H1 (cell line): ENCODE measurements at regions not wholly inside any gene's neighbourhood (a gene's known extent, or its start where the extent isn't known, plus 50 kb on each side); places are given as distances from the start of the nearest gene placed in this dataset.

Experiments used
- CTCF ChIA-PET: fragments of 300-600 bp; sonication (Branson Sonifier 250); formaldehyde crosslinking; loops from one replicate; lab custom pipeline; 2021; ENCODE audit not compliant: partially characterized antibody; lab: Charles Lee
- POLR2A ChIA-PET: fragments of 300-600 bp; sonication (Branson Sonifier 250); formaldehyde crosslinking; loops from one replicate; lab custom pipeline; 2021; ENCODE audit warnings: inconsistent platforms; ENCODE audit not compliant: partially characterized antibody; lab: Charles Lee
- DNase-seq, 2 experiments: peaks; one replicate each; pipeline versions ENCODE4 v3.0.0 to v3.0.0-alpha.2; 2010 to 2022; ENCODE audit warnings: low spot score in 2 of 2, low read depth in 1 of 2, mixed read lengths in 1 of 2
- FAIRE-seq: peaks from 2 replicates; lab custom pipeline; 2011; peaks lifted over from hg19 to GRCh38; lab: Jason Lieb, UNC
- H2AFZ ChIP-seq: 2 replicates; pipeline ENCODE4 v1.8.1; 2012; ENCODE audit warnings: low read length, inconsistent platforms
- H2AK5ac ChIP-seq: 2 replicates; pipeline ENCODE4 v1.6.1; 2013; ENCODE audit warnings: low read depth, low read length
- H2BK120ac ChIP-seq: replicated peaks from 2 replicates; pipeline ENCODE3; 2013; ENCODE audit warnings: low read depth, low read length, inconsistent platforms
- H2BK12ac ChIP-seq: 2 replicates; pipeline ENCODE4 v1.6.1; 2013; ENCODE audit warnings: low read depth, low read length
- H2BK15ac ChIP-seq: 2 replicates; pipeline ENCODE4 v1.6.1; 2013; ENCODE audit warnings: low read length
- H2BK20ac ChIP-seq: 2 replicates; pipeline ENCODE4 v1.6.1; 2013; ENCODE audit warnings: low read length
- H2BK5ac ChIP-seq: 2 replicates; pipeline ENCODE4 v1.6.1; 2013; ENCODE audit warnings: low read depth, low read length
- H3K14ac ChIP-seq: 2 replicates; pipeline ENCODE4 v1.6.1; 2013; ENCODE audit warnings: inconsistent platforms; ENCODE audit not compliant: insufficient read length
- H3K18ac ChIP-seq: 2 replicates; pipeline ENCODE4 v1.6.1; 2013; ENCODE audit warnings: low read length; ENCODE audit errors: extremely low read depth
- H3K23ac ChIP-seq: 2 replicates; pipeline ENCODE4 v1.6.1; 2013; ENCODE audit warnings: inconsistent platforms; ENCODE audit not compliant: insufficient read length
- H3K23me2 ChIP-seq: 2 replicates; pipeline ENCODE4 v1.6.1; 2013; ENCODE audit warnings: low read depth, low read length
- H3K27ac ChIP-seq: 2 replicates; pipeline ENCODE4 v1.6.1; 2011; ENCODE audit warnings: low read depth, low read length, inconsistent platforms
- H3K27me3 ChIP-seq, 4 experiments: replicated peaks in 1 of 4; 1 replicate in 1 of 4; 2 replicates in 3 of 4; pipeline versions ENCODE4 v1.6.1 to v1.8.1; 2011 to 2013; ENCODE audit warnings: low read length in 3 of 4, mild to moderate bottlenecking in 3 of 4, inconsistent platforms in 2 of 4, mixed read lengths in 2 of 4, moderate library complexity in 1 of 4; ENCODE audit not compliant: control insufficient read depth in 3 of 4, insufficient read depth in 3 of 4; ENCODE audit errors: extremely low read depth in 1 of 4
- H3K36me3 ChIP-seq, 4 experiments: 2 replicates each; pipeline versions ENCODE4 v1.6.1 to v1.8.1; 2011 to 2013; ENCODE audit warnings: mild to moderate bottlenecking in 4 of 4, low read length in 3 of 4, moderate library complexity in 2 of 4, control low read depth in 1 of 4, inconsistent platforms in 1 of 4; ENCODE audit not compliant: insufficient read depth in 4 of 4, control insufficient read depth in 2 of 4
- H3K4ac ChIP-seq: replicated peaks from 2 replicates; pipeline ENCODE3; 2013; ENCODE audit warnings: low read length, low read depth, mixed read lengths, inconsistent platforms; ENCODE audit not compliant: insufficient read length
- H3K4me1 ChIP-seq, 4 experiments: replicated peaks in 1 of 4; 1 replicate in 1 of 4; 2 replicates in 3 of 4; pipeline versions ENCODE4 v1.6.1 to v1.8.1; 2011 to 2013; ENCODE audit warnings: low read length in 3 of 4, inconsistent platforms in 2 of 4, mixed read lengths in 1 of 4; ENCODE audit not compliant: insufficient read depth in 4 of 4, control insufficient read depth in 3 of 4
- H3K4me2 ChIP-seq, 2 experiments: 2 replicates each; pipeline versions ENCODE4 v1.6.1 to v1.8.1; 2011 to 2013; ENCODE audit warnings: low read depth in 2 of 2, low read length in 2 of 2, control low read depth in 1 of 2, inconsistent platforms in 1 of 2, mild to moderate bottlenecking in 1 of 2; ENCODE audit not compliant: insufficient read depth in 1 of 2
- H3K4me3 ChIP-seq, 4 experiments: fragments of 200-600, 300-600 bp in 1 of 4; sonication (generic), shearing (Covaris generic), sonication (Bioruptor Twin) in 1 of 4; 2 replicates each; pipeline versions ENCODE4 v1.5.1 to v1.8.1; 2011 to 2016; ENCODE audit warnings: low read length in 4 of 4, low read depth in 3 of 4, control low read depth in 2 of 4, inconsistent platforms in 2 of 4, mild to moderate bottlenecking in 2 of 4, mixed read lengths in 1 of 4, moderate library complexity in 1 of 4; ENCODE audit not compliant: insufficient read depth in 2 of 4; ENCODE audit errors: extremely low read depth in 1 of 4
- H3K56ac ChIP-seq: replicated peaks from 2 replicates; pipeline ENCODE3; 2013; ENCODE audit warnings: low read depth, mild to moderate bottlenecking, mixed read lengths, low read length, inconsistent platforms; ENCODE audit not compliant: insufficient read length
- H3K79me1 ChIP-seq: 2 replicates; pipeline ENCODE4 v1.6.1; 2013; ENCODE audit warnings: low read depth, low read length, control low read depth
- H3K79me2 ChIP-seq, 2 experiments: 2 replicates each; pipeline versions ENCODE4 v1.6.1 to v1.8.1; 2012 to 2013; ENCODE audit warnings: low read length in 2 of 2, mild to moderate bottlenecking in 2 of 2, inconsistent platforms in 1 of 2; ENCODE audit not compliant: insufficient read depth in 2 of 2, control insufficient read depth in 1 of 2
- H3K9ac ChIP-seq, 4 experiments: replicated peaks in 1 of 4; 1 replicate in 1 of 4; 2 replicates in 3 of 4; pipeline versions ENCODE4 v1.6.1 to v1.8.1; 2011 to 2013; ENCODE audit warnings: low read depth in 3 of 4, low read length in 3 of 4, control low read depth in 2 of 4, mild to moderate bottlenecking in 2 of 4, moderate library complexity in 2 of 4, inconsistent platforms in 1 of 4; ENCODE audit errors: extremely low read depth in 1 of 4
- H3K9me3 ChIP-seq, 2 experiments: 2 replicates each; pipeline versions ENCODE4 v1.6.1 to v1.8.1; 2012 to 2013; ENCODE audit warnings: mild to moderate bottlenecking in 2 of 2, moderate library complexity in 2 of 2, control low read depth in 1 of 2, inconsistent platforms in 1 of 2, low read depth in 1 of 2, low read length in 1 of 2, mixed read lengths in 1 of 2; ENCODE audit not compliant: insufficient read depth in 2 of 2
- H4K20me1 ChIP-seq, 2 experiments: replicated peaks in 1 of 2; 2 replicates each; pipeline versions ENCODE3 to v1.8.1; 2011 to 2013; ENCODE audit warnings: inconsistent platforms in 2 of 2, low read length in 2 of 2, mild to moderate bottlenecking in 1 of 2; ENCODE audit not compliant: insufficient read depth in 2 of 2, control insufficient read depth in 1 of 2
- H4K5ac ChIP-seq: 2 replicates; pipeline ENCODE4 v1.6.1; 2013; ENCODE audit warnings: low read length, low read depth, mixed read lengths, inconsistent platforms; ENCODE audit not compliant: insufficient read length
- H4K8ac ChIP-seq: 2 replicates; pipeline ENCODE4 v1.8.0; 2013; ENCODE audit warnings: mild to moderate bottlenecking, moderate library complexity, low read length, inconsistent platforms; ENCODE audit not compliant: insufficient read depth; ENCODE audit errors: extremely low read depth
- H4K91ac ChIP-seq: replicated peaks from 2 replicates; pipeline ENCODE3; 2013; ENCODE audit warnings: low read length, mixed read lengths, inconsistent platforms; ENCODE audit not compliant: insufficient read length
- RAD21 ChIP-seq, 2 experiments: IDR thresholded peaks in 1 of 2; conservative IDR thresholded peaks in 1 of 2; 2 replicates each; pipeline ENCODE4 v1.6.1; 2011; ENCODE audit warnings: low read depth in 2 of 2, low read length in 2 of 2, improper control_type of control experiment in 1 of 2, inconsistent platforms in 1 of 2, mild to moderate bottlenecking in 1 of 2, moderate library complexity in 1 of 2
- RXRA ChIP-seq: IDR thresholded peaks from 2 replicates; pipeline ENCODE4 v1.6.1; 2011; ENCODE audit warnings: low read depth, mild to moderate bottlenecking, low read length, moderate library complexity; ENCODE audit not compliant: insufficient read depth
- SIX5 ChIP-seq: IDR thresholded peaks from 2 replicates; pipeline ENCODE4 v1.6.1; 2011; ENCODE audit warnings: mild to moderate bottlenecking, low read depth, low read length
- SP1 ChIP-seq: IDR thresholded peaks from 2 replicates; pipeline ENCODE4 v1.6.1; 2011; ENCODE audit warnings: low read depth, low read length
- TCF12 ChIP-seq: IDR thresholded peaks from 2 replicates; pipeline ENCODE4 v1.6.1; 2011; ENCODE audit warnings: low read depth, mild to moderate bottlenecking, low read length
- WGBS, 2 experiments: shearing (Covaris generic) in 1 of 2; methylation state at CpG; one replicate each; pipeline versions ENCODE4 v1.1.6 to v1.1.7; 2013 to 2015; ENCODE audit warnings: low lambda C conversion rate in 2 of 2, mixed read lengths in 2 of 2, inconsistent platforms in 1 of 2, low coverage in 1 of 2, missing lambda C conversion rate in 1 of 2; ENCODE audit not compliant: insufficient replicate concordance in 2 of 2, insufficient coverage in 1 of 2, insufficient read length in 1 of 2; ENCODE audit errors: extremely low coverage in 1 of 2, missing lambda C conversion rate in 1 of 2; 5-methylcytosine and 5-hydroxymethylcytosine counted together

DNA sequence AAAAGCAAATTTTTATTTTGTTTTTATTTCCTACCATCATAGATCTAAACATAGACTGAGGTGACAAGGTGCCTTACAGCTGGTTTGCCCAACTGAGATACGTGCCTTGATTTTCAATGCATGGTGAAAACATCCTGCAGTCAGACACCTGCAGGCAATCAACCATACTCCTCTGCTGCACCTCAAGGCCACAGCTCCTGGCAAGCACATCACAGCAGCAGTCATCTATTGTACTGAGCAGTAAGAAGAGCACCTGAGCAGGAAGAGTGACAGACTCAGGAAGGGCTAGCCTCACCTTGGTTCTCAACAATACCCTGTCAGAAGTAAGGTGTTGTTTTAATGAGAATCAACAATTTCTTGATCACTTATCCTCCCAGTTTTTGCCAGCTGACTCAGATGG is 1206.8 kb upstream of the NRXN1 start:
- POLR2A ChIA-PET, result no interaction called here
- no peak overlapping the region for H4K8ac ChIP-seq
- H3K4me3 ChIP-seq, result no peak overlapping the region
- no peak overlapping the region for H3K9ac ChIP-seq
- DNase-seq (no peak), FAIRE-seq (peak; percentile 78)
- peak overlapping the region; percentile 77; the same call in 1 of the 2 replicates for H2AFZ ChIP-seq
- no peak overlapping the region for H2AK5ac ChIP-seq
- H2BK120ac ChIP-seq, result no peak overlapping the region
- no peaks in the 10 kb centered on the region for H3K79me1 ChIP-seq
- H3K23me2 ChIP-seq, result no peaks in the 10 kb centered on the region
- TF ChIP-seq TCF12 (0 out of 2 replicates have a peak, but pooled peaks have one; percentile 54), RAD21 (IDR thresholded peaks at IDR 0.05 in 1 of 2, conservative IDR thresholded peaks at IDR 0.05 in 1 of 2; ENCODE audit: low read depth in 2 of 2, low read length in 2 of 2) (peak in 1 of 2 experiments; percentile 2; a peak in 1 of 4 replicates), SIX5 (no peak), SP1 (no peak), RXRA (no peak)
- H3K27me3 ChIP-seq, result no peaks in the 10 kb centered on the region
- no peaks in the 10 kb centered on the region for H4K20me1 ChIP-seq
- no peak overlapping the region for H2BK20ac ChIP-seq
- no peak overlapping the region for H3K14ac ChIP-seq
- H2BK12ac ChIP-seq, result no peak overlapping the region
- H3K4me1 ChIP-seq, result peaks cover 0 to 4% (median 1%) of the 10 kb centered on the region in 4 experiments; a peak in 1 of 7 replicates
- H2BK15ac ChIP-seq, result no peak overlapping the region
- H3K36me3 ChIP-seq, result no peaks in the 10 kb centered on the region
- no peak overlapping the region for H3K27ac ChIP-seq
- no peak overlapping the region for H3K56ac ChIP-seq
- no peak overlapping the region for H3K4ac ChIP-seq
- H4K5ac ChIP-seq, result no peak overlapping the region
- H3K79me2 ChIP-seq, result no peaks in the 10 kb centered on the region
- no peak overlapping the region for H3K23ac ChIP-seq
- H3K9me3 ChIP-seq, result no peaks in the 10 kb centered on the region
- H3K4me2 ChIP-seq, result no peak overlapping the region
- WGBS, 2 experiments, result 65% methylated on average over 1 of the region's 1 CpG; no CpG with 5 or more reads in 1 of the 2 experiments
- no peak overlapping the region for H4K91ac ChIP-seq
- H2BK5ac ChIP-seq, result no peak overlapping the region
- CTCF ChIA-PET, result no interaction called here
- no peak overlapping the region for H3K18ac ChIP-seq
